Endodermal cell (in vitro differentiated cells): ENCODE measurements at regions not wholly inside any gene's neighbourhood (a gene's known extent, or its start where the extent isn't known, plus 50 kb on each side); places are given as distances from the start of the nearest gene placed in this dataset.

Source experiments
- DNase-seq: peaks from one replicate; pipeline ENCODE4 v3.0.0-alpha.2; 2017
- H3K27ac ChIP-seq: 2 replicates; pipeline ENCODE4 v1.5.1; 2013; ENCODE audit warnings: mild to moderate bottlenecking, low read depth, low read length, moderate library complexity
- H3K27me3 ChIP-seq: 2 replicates; pipeline ENCODE4 v1.6.1; 2013; ENCODE audit warnings: mild to moderate bottlenecking, low read length, moderate library complexity; ENCODE audit not compliant: insufficient read depth, control insufficient read depth, poor library complexity, severe bottlenecking
- H3K36me3 ChIP-seq: 2 replicates; pipeline ENCODE4 v1.7.0; 2013; ENCODE audit warnings: mild to moderate bottlenecking, low read length, moderate library complexity; ENCODE audit not compliant: control insufficient read depth, insufficient read depth
- H3K4me1 ChIP-seq: one replicate; pipeline ENCODE4 v1.7.0; 2013; ENCODE audit warnings: low read length; ENCODE audit not compliant: control insufficient read depth, insufficient read depth
- H3K4me3 ChIP-seq: 2 replicates; pipeline ENCODE4 v1.5.1; 2013; ENCODE audit warnings: mild to moderate bottlenecking, low read length, moderate library complexity
- H3K9ac ChIP-seq: 2 replicates; pipeline ENCODE4 v1.6.1; 2013; ENCODE audit warnings: mild to moderate bottlenecking, low read length, moderate library complexity; ENCODE audit not compliant: poor library complexity, severe bottlenecking; ENCODE audit errors: extremely low read depth
- H3K9me3 ChIP-seq: 2 replicates; pipeline ENCODE4 v1.6.1; 2013; ENCODE audit warnings: mild to moderate bottlenecking, low read length, moderate library complexity; ENCODE audit not compliant: control insufficient read depth
- H3K27ac Mint-ChIP-seq: 2 replicates; pipeline ENCODE4 v1.8.0; 2020; ENCODE audit warnings: mixed read lengths
- H3K27me3 Mint-ChIP-seq: 2 replicates; pipeline ENCODE4 v1.8.0; 2021; ENCODE audit warnings: mild to moderate bottlenecking, mixed read lengths; ENCODE audit not compliant: insufficient read depth
- H3K36me3 Mint-ChIP-seq: 2 replicates; pipeline ENCODE4 v1.8.0; 2020; ENCODE audit warnings: low read depth, mixed read lengths
- H3K4me1 Mint-ChIP-seq: 2 replicates; pipeline ENCODE4 v1.8.0; 2020; ENCODE audit warnings: mixed read lengths
- H3K4me3 Mint-ChIP-seq: 2 replicates; pipeline ENCODE4 v1.8.0; 2020; ENCODE audit warnings: mild to moderate bottlenecking, moderate library complexity, mixed read lengths
- H3K9me3 Mint-ChIP-seq: 2 replicates; pipeline ENCODE4 v1.8.0; 2020; ENCODE audit warnings: mild to moderate bottlenecking, mixed read lengths
- WGBS, 2 experiments: methylation state at CpG; one replicate each; pipeline versions ENCODE4 v1.1.5 to v1.1.7; 2013; ENCODE audit warnings: missing lambda C conversion rate in 2 of 2, mixed read lengths in 1 of 2; ENCODE audit not compliant: insufficient coverage in 1 of 2, insufficient read length in 1 of 2; 5-methylcytosine and 5-hydroxymethylcytosine counted together
- TF ChIP-seq, protein P1 (sequence below): fragments of 200-600 bp; sonication (generic); conservative IDR thresholded peaks from 2 replicates; pipeline ENCODE4 v1.5.0; 2021; ENCODE audit warnings: antibody characterized with exemption, mild to moderate bottlenecking

DNA sequence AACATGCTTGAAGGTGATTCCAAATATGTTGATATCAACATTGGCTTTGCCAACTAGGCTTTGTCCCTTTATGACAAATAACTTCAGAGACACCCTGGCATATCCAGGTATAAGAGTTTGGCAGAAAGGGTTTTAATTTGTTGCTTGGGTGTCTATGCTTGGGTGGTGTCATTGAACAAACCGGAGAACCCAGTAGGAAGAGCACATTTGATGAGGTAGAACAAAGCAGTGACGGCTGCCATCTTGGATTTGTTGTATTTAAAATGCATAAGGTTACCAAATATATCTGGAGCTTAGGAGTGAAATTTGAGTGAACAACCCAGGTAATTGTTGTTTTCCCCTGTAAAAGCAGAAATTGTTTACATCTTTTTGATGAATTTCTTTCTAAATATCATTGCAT lies 503.7 kb upstream of the JARID2 start:
- no peaks in the 10 kb centered on the region for H3K9me3 ChIP-seq
- Mint-ChIP-seq H3K27me3 (peaks cover 2% of the 10 kb centered on the region), H3K36me3 (no peaks in the 10 kb centered on the region), H3K4me1 (no peaks in the 10 kb centered on the region), H3K4me3 (no peak overlapping the region), H3K9me3 (peaks cover 3% of the 10 kb centered on the region), H3K27ac (no peak overlapping the region)
- no peaks in the 10 kb centered on the region for H3K27me3 ChIP-seq
- no peak for DNase-seq
- no peak overlapping the region for H3K27ac ChIP-seq
- TF ChIP-seq, protein P1, sequence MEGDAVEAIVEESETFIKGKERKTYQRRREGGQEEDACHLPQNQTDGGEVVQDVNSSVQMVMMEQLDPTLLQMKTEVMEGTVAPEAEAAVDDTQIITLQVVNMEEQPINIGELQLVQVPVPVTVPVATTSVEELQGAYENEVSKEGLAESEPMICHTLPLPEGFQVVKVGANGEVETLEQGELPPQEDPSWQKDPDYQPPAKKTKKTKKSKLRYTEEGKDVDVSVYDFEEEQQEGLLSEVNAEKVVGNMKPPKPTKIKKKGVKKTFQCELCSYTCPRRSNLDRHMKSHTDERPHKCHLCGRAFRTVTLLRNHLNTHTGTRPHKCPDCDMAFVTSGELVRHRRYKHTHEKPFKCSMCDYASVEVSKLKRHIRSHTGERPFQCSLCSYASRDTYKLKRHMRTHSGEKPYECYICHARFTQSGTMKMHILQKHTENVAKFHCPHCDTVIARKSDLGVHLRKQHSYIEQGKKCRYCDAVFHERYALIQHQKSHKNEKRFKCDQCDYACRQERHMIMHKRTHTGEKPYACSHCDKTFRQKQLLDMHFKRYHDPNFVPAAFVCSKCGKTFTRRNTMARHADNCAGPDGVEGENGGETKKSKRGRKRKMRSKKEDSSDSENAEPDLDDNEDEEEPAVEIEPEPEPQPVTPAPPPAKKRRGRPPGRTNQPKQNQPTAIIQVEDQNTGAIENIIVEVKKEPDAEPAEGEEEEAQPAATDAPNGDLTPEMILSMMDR: no peak
- no peaks in the 10 kb centered on the region for H3K36me3 ChIP-seq
- WGBS, 2 experiments: 87 to 100% methylated on average over 1 to 2 of the region's 2 CpGs
- no peak overlapping the region for H3K4me3 ChIP-seq
- no peaks in the 10 kb centered on the region for H3K4me1 ChIP-seq
- H3K9ac ChIP-seq: no peak overlapping the region

DNA sequence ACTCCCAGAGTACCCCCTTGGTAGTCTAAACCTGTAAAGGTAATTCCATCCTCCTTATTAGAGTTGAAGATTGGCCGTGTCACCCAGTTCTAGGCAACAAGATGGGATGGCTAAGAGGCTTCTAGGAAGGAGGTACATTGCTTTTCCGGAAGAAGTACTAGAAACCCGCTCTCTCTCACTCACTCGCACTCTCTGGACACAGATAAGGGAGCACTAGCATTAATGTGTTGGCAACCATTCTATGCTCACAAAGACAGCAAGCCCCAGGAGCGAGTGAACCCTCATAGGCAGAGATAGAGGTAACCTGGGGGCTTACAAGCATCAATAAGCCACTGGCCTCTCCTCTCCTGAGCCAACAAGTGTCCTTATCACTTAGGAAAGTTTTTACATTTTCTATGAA lies 503.2 kb upstream of the JARID2 start:
- no peaks in the 10 kb centered on the region for H3K9me3 ChIP-seq
- no peak overlapping the region for H3K27ac ChIP-seq
- no peaks in the 10 kb centered on the region for H3K4me1 ChIP-seq
- Mint-ChIP-seq H3K4me1 (no peaks in the 10 kb centered on the region), H3K36me3 (no peaks in the 10 kb centered on the region), H3K4me3 (no peak overlapping the region), H3K27me3 (no peaks in the 10 kb centered on the region), H3K9me3 (peaks cover 3% of the 10 kb centered on the region), H3K27ac (no peak overlapping the region)
- H3K27me3 ChIP-seq: no peaks in the 10 kb centered on the region
- TF ChIP-seq, protein P1: no peak
- no peak overlapping the region for H3K9ac ChIP-seq
- DNase-seq: no peak
- H3K4me3 ChIP-seq: no peak overlapping the region
- no peaks in the 10 kb centered on the region for H3K36me3 ChIP-seq
- 96 to 98% methylated on average over 5 of the region's 5 CpGs for WGBS, 2 experiments

DNA sequence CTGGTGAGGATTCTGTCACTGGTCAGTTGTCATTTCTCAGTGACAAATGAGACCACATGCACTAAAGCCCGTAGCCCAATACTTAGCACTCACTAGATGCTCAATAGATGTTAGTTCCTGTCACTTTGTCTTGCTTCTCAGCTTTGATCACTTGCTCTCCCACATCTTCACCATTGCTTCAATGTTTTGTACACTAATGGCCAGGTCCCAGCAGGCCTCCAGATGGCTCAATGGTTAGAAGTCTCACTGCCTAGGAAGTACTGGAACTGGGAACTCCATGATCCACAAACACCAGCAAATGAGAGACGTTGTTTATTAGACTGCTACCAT lies 502.8 kb upstream of the JARID2 start:
- Mint-ChIP-seq H3K27ac (no peak overlapping the region), H3K4me3 (no peak overlapping the region), H3K9me3 (peaks cover 3% of the 10 kb centered on the region), H3K36me3 (no peaks in the 10 kb centered on the region), H3K4me1 (no peaks in the 10 kb centered on the region), H3K27me3 (no peaks in the 10 kb centered on the region)
- no peaks in the 10 kb centered on the region for H3K36me3 ChIP-seq
- no peak overlapping the region for H3K27ac ChIP-seq
- 94 to 96% methylated on average over 2 of the region's 2 CpGs for WGBS, 2 experiments
- no peak for DNase-seq
- no peaks in the 10 kb centered on the region for H3K4me1 ChIP-seq
- H3K9me3 ChIP-seq: no peaks in the 10 kb centered on the region
- no peaks in the 10 kb centered on the region for H3K27me3 ChIP-seq
- no peak overlapping the region for H3K4me3 ChIP-seq
- TF ChIP-seq, protein P1: no peak
- H3K9ac ChIP-seq: no peak overlapping the region
